NK-92 treated with Interleukin-12 subunit alpha and Interleukin-12 subunit beta, amount 100 ng/mL, for 24 hours (cell line): ENCODE measurements at regions not wholly inside any gene's neighbourhood (a gene's known extent, or its start where the extent isn't known, plus 50 kb on each side); places are given as distances from the start of the nearest gene placed in this dataset.
"Not testable (repeated sequence)": the region's sequence is repeated elsewhere in the genome, so short reads cannot be mapped to it uniquely, and the experiment has no call there.

Source experiments
- DNase-seq: peaks from one replicate; lab custom pipeline; 2025; lab: John Stamatoyannopoulos, UW

DNA sequence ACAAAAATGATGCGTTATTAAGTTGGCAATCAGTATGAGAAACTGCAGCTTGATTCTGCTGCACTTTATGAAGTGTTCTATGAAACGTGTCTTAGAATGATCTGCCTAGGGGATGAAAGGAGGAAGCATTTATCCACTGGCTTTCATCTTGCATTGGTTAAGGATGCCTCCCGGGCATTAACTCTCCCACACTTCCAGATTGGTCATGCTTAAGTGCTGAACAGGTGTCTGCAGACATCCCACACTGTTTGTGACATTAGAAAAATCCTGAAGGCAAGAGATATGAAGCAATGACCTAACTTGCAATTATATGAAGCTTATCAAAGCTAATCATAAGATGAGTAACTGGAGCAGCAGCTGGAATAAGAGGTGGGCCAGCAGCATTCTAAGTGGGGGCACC is 437.3 kb downstream of the NSUN3 start:
- no peak for DNase-seq

DNA sequence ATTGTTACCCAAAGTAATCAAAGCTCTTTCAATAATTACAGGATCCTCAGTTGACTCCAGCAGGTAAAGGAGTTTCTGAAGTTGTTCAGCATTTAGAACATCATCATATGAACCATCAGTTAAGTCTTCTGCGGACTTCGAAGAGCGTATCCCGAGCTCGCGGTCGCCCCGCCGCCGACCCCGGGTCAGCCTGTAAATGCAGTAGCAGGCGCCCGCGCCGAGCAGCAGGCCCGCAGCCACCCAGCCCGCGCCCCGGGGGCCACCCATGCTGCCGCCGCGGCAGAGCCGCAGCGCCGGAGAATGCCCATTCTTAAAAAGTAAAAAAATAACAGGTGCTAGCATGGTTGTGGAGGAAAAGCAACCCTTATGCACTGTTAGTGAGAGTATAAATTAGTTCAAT is 444.5 kb downstream of the NSUN3 start:
- not testable (repeated sequence) for DNase-seq

- DNase-seq: no peak
Measured at GRCh38 chr3:94512876-94513275, 450.0 kb downstream of the NSUN3 start.

DNA sequence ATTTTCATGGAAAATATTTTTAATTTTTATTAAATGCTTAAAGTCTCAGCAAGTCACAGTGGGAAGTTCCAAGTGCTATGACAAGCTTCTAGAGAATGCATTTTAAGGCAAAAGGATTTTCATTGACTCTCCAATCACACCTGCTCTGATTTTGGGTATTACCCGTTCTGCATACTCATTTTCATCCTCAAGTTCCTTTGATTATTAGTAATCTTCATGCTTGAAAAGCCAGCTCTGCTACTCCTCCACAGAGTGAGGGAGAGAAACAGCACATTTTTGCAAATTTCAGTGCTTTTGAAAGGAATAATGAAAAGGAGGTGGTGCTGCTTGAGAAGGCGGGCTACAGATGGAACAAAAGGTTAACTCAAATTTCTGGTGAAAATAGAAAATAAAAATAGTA is 450.7 kb downstream of the NSUN3 start:
- no peak for DNase-seq

DNA sequence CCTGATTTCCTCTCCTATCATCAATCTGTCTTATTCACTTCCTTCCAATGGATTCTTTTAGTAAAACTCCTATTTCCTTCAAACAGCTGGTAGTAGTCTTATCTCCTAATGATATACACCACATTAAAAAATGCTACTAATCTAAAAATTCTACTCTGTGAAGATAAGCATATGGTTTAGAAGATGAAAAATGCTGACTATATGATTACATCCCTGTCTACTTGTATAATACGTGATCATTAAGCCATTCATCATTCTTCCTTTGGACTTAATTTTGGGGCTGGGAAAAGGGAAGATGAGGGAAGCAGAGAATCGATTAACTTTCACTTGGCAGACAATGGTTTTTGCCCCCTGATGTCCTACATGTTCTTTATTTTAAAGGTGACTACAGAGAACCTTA is 453.1 kb downstream of the NSUN3 start:
- no peak for DNase-seq

DNA sequence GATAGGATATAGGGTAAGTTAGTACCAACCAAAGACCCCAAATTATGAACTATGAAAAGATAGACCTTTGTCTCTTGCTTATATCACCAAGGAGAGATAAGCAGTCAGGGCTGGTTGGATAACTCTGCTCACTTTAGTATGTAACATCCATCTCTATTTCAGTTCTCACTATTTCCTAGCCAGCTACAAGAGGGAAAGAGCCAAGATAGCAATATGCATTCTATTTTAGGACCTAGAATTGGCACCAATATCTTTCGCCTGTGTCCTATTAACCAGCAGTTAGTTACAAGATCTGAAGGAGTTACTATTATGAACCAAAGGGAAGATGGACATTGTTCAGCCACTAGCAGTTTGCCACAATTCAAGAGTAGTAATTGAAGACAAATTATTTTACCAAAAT is 457.5 kb downstream of the NSUN3 start:
- DNase-seq: no peak

DNA sequence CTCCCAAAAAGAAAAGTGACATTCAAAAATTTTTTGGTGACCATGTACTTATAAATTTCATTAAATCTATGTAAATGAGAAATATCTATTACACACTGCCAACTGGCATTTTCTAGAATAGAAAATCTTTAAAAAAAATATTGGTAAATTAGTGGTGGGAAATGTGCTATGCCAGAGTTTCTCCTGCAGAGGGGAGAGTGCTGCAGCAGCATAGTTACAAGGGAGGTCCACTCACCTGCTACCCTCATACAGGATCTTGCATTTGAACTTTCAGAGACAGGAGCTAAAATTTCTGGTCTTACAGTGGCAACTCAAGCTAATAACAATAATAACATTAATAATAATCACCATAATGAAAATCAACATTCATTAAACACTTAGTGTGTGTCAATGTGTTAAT is 459.6 kb downstream of the NSUN3 start:
- no peak for DNase-seq

GRCh38 chr3:94524102-94524919 is 461.4 kb downstream of the NSUN3 start:
- no peak for DNase-seq

- no peak for DNase-seq
Measured at GRCh38 chr3:94525043-94525442, 462.2 kb downstream of the NSUN3 start.

GRCh38 chr3:94529816-94530215 is 467.0 kb downstream of the NSUN3 start:
- no peak for DNase-seq

DNA sequence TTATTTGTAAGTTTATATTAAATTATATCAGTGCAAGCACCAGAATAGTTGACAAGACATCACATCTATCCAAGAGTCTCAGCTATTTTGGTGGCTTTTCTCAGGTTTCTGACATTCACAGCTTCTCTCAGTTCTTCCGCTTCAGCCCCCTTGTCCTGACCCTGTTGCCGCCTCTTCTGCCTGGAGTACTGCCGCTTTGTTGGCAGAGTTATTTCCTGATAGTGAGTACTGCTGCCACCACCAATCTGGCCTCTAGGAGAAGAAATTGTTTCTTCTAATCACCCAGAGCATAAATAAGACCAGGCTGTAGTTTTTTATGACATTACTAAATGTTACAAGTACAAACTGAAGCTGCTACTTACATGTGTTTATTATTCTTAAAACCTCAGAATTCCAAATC is 470.1 kb downstream of the NSUN3 start:
- DNase-seq: no peak

DNA sequence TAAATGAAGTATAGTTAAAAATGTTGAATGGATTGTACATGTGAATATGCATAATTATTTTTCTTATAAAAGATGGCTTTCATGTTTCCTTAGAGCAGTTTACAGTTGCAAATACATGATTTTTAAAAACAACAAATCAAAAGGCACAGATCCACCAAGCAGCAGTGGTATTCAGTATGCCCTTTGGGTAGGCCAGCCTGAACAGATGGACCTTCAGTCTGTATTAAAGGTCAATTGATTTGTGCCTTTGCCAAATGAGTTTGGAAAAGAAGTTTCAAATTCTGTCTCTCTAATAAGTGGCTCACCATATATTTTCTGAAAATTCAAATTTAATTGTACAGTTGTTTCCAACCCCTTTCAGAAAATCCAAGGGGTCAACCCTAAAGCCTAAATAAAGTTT is 477.1 kb downstream of the NSUN3 start:
- no peak for DNase-seq

DNA sequence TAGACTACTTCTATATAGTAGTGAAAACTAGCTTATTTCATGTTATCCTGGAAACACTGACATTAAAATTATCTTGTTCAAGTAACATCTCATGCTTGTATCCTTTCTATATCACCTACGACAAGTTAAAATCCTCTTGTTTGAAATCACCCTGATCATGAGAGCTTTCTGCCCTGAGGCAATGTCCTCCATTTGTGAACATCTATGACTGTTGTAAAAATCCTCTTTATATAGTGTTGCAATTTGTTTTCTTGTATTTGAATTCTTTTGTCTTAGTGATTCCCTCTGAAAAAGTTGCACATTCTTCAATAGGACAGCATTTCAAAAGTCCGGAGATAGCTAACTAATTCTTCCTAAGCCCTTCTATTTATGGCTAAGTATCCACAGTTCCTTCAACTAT is 480.3 kb downstream of the NSUN3 start:
- DNase-seq: no peak

GRCh38 chr3:94544131-94544789 is 481.4 kb downstream of the NSUN3 start:
- no peak for DNase-seq

GRCh38 chr3:94548581-94549316 is 485.9 kb downstream of the NSUN3 start:
- DNase-seq: no peak

DNA sequence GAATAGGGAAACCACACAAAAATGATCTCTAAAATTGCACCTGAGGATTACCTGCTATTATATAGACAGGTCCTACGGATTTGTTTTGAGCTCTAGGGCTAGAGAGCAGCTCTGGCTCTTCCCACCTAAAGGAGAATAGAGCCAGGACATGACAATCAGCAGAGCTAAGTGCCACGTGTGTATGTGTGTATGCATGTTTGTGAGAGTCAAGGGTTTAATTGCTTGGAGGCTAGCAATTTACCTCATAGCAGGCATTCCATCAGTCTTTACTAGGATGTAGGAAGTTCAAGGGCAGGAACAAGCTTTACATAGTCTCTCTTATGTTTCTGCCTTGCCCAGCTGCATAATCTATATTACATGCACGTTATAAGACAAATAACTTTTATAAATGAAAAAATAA is 498.2 kb downstream of the NSUN3 start:
- DNase-seq: no peak

GRCh38 chr3:94564247-94564646 is 501.4 kb downstream of the NSUN3 start:
- no peak for DNase-seq

DNA sequence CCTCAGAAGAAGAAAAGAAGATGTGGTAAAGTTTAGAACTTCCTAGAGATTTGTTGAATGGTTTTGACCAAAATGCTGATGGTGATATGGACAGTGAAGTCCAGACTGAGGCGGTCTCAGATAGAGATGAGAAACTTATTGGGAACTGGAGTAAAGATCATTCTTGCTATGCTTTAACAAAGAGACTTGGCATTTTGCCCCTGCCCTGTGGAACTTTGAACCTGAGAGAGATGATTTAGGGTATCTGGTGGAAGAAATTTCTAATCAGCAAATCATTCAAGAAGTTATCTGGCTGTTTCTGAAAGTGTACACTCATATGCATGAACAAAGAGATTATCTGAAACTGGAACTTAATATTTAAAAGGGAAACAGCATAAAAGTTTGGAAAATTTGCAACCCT is 505.2 kb downstream of the NSUN3 start:
- DNase-seq: no peak

GRCh38 chr3:94573337-94573736 is 510.5 kb downstream of the NSUN3 start:
- no peak for DNase-seq

DNA sequence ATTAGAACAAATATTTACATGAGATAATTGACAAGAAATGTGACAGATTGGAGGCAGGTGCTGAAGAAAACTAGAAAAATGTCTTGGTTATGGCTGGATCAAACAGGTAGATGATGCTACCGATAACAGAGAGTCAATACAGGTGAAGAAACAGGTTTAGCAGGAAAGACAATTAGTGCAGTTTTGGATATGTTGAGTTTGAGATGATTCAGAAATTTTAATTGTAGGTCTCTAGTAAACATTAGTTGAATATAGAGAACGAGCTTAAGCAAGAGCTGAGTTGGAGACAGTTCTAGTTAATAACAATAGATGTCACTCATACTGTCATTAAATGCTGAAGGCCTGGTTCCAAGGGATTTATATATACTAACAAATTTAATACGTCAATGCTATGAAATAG is 524.4 kb downstream of the NSUN3 start:
- no peak for DNase-seq

GRCh38 chr3:94593526-94594150 is 530.8 kb downstream of the NSUN3 start:
- DNase-seq: no peak

- no peak for DNase-seq
Measured at GRCh38 chr3:94596141-94596540, 533.3 kb downstream of the NSUN3 start.
